ENCODE measurements at regions not wholly inside any gene's neighbourhood (a gene's known extent, or its start where the extent isn't known, plus 50 kb on each side); places are given as distances from the start of the nearest gene placed in this dataset.
"Not testable (repeated sequence)": the region's sequence is repeated elsewhere in the genome, so short reads cannot be mapped to it uniquely, and the experiment has no call there.

DNA sequence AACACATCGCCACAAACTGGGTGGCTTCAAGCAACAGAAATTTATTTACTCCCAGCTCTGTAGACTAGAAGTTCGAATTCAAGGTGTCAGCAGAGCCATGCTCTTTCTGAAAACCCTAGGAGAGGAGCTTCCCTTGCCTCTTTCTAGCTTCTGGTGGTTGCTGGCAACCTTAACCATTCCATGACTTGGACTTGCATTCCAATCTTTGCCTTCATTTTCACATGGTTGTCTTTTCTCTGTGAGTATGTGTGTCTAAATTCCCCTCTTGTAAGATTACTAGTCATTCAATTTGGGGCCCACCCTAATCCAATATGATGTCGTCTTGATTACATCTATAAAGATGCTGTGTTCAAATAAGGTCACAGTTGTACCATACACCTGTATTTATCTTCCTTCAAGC lies 65.9 kb upstream of the PRKG1 start:
- Mint-ChIP-seq H3K27ac (ENCODE audit: unreplicated experiment) (no peak overlapping the region), H3K9me3 (ENCODE audit: unreplicated experiment) (peaks cover 2% of the 10 kb centered on the region), H3K4me3 (ENCODE audit: unreplicated experiment) (no peak overlapping the region), H3K36me3 (ENCODE audit: unreplicated experiment) (no peaks in the 10 kb centered on the region), H3K4me1 (ENCODE audit: low read depth, unreplicated experiment) (peaks cover 15% of the 10 kb centered on the region), H3K27me3 (ENCODE audit: unreplicated experiment) (no peaks in the 10 kb centered on the region)
- no peak for DNase-seq
- TF ChIP-seq, protein P1, sequence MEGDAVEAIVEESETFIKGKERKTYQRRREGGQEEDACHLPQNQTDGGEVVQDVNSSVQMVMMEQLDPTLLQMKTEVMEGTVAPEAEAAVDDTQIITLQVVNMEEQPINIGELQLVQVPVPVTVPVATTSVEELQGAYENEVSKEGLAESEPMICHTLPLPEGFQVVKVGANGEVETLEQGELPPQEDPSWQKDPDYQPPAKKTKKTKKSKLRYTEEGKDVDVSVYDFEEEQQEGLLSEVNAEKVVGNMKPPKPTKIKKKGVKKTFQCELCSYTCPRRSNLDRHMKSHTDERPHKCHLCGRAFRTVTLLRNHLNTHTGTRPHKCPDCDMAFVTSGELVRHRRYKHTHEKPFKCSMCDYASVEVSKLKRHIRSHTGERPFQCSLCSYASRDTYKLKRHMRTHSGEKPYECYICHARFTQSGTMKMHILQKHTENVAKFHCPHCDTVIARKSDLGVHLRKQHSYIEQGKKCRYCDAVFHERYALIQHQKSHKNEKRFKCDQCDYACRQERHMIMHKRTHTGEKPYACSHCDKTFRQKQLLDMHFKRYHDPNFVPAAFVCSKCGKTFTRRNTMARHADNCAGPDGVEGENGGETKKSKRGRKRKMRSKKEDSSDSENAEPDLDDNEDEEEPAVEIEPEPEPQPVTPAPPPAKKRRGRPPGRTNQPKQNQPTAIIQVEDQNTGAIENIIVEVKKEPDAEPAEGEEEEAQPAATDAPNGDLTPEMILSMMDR (IDR thresholded peaks at IDR 0.05; ENCODE audit: partially characterized antibody, unreplicated experiment): no peak

DNA sequence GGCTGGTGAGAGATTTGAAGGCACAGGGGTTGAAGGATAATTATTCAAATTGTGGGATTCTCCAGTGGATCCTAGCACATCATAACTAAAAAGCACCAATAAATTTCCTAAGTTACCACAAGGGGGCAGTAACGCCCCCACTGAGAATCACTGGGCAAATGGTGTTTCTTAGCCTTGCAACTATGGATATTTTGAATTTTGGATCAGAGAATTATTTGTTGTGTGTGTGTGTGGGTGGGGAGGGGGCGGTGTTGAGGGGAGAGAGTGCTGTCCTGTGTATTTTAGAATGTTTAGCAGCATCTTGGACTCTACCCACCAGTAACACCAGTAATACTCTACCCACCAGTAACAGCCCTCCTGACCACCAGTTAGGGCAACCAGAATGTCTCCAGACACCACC lies 63.3 kb upstream of the PRKG1 start:
- H3K27ac Mint-ChIP-seq (ENCODE audit: unreplicated experiment): no peak overlapping the region
- no peaks in the 10 kb centered on the region for H3K36me3 Mint-ChIP-seq (ENCODE audit: unreplicated experiment)
- H3K4me3 Mint-ChIP-seq (ENCODE audit: unreplicated experiment): no peak overlapping the region
- no peak for DNase-seq
- H3K9me3 Mint-ChIP-seq (ENCODE audit: unreplicated experiment): peaks cover 2% of the 10 kb centered on the region
- H3K27me3 Mint-ChIP-seq (ENCODE audit: unreplicated experiment): no peaks in the 10 kb centered on the region
- TF ChIP-seq, protein P1 (IDR thresholded peaks at IDR 0.05; ENCODE audit: partially characterized antibody, unreplicated experiment): peak; percentile 86
- peaks cover 2% of the 10 kb centered on the region for H3K4me1 Mint-ChIP-seq (ENCODE audit: low read depth, unreplicated experiment)

DNA sequence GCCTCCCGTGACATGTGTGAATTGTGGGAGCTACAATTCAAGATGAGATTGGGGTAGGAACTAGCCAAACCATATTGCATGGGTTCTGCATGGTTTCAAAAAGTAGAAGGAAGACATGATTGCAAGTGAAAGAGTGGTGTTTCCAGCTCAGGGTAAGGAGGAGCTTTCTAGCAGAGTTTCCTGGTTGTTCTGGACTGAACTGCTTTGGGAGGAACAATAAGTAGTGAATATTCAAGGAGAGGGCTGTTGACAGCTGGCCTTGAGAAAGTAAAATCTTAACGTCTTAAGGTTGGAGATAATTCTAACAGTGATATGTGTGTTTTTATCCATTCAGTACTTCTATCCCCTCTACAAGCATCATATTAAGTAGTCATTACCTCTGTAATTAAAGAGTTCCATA lies 62.2 kb upstream of the PRKG1 start:
- H3K9me3 Mint-ChIP-seq (ENCODE audit: unreplicated experiment): peaks cover 2% of the 10 kb centered on the region
- H3K27ac Mint-ChIP-seq (ENCODE audit: unreplicated experiment): no peak overlapping the region
- no peak overlapping the region for H3K4me3 Mint-ChIP-seq (ENCODE audit: unreplicated experiment)
- H3K4me1 Mint-ChIP-seq (ENCODE audit: low read depth, unreplicated experiment): no peaks in the 10 kb centered on the region
- TF ChIP-seq, protein P1 (IDR thresholded peaks at IDR 0.05; ENCODE audit: partially characterized antibody, unreplicated experiment): no peak
- no peak for DNase-seq
- H3K27me3 Mint-ChIP-seq (ENCODE audit: unreplicated experiment): no peaks in the 10 kb centered on the region
- H3K36me3 Mint-ChIP-seq (ENCODE audit: unreplicated experiment): no peaks in the 10 kb centered on the region

DNA sequence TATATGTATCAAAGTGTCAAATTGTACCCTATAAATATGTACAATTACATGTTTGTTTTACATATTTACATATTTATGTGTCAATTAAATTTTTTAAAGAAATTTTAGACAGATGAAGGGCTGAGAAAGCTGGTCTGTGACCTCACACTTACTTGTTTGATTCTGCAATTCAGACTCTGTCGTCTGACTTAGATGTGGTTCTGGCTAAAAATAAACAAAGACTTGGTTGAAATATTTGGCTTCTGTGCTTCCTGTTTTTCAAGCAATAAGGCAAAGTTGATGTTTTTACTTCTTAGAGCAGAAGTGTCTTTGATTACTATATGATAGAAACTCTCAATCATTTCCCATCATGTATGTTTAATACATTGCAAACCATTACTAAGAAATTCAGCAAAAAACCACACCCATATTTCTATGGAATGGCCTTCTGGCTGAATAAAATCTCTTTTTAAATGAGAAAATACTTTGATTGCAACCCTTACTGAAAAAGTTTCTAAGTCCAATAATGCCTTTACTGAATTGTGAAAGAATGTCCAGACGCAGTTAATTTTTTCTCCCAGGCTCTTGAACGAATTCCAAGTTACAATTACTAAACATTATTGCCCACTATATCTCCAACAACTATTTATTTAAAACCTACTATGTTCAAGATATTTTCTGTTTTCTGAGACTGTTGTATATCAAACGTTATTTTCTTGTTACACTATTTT lies 59.5 kb upstream of the PRKG1 start:
- no peak for DNase-seq
- Mint-ChIP-seq H3K4me3 (ENCODE audit: unreplicated experiment) (no peak overlapping the region), H3K9me3 (ENCODE audit: unreplicated experiment) (peaks cover 2% of the 10 kb centered on the region), H3K4me1 (ENCODE audit: low read depth, unreplicated experiment) (no peaks in the 10 kb centered on the region), H3K27ac (ENCODE audit: unreplicated experiment) (no peak overlapping the region), H3K36me3 (ENCODE audit: unreplicated experiment) (no peaks in the 10 kb centered on the region), H3K27me3 (ENCODE audit: unreplicated experiment) (no peaks in the 10 kb centered on the region)
- TF ChIP-seq, protein P1 (IDR thresholded peaks at IDR 0.05; ENCODE audit: partially characterized antibody, unreplicated experiment): no peak

DNA sequence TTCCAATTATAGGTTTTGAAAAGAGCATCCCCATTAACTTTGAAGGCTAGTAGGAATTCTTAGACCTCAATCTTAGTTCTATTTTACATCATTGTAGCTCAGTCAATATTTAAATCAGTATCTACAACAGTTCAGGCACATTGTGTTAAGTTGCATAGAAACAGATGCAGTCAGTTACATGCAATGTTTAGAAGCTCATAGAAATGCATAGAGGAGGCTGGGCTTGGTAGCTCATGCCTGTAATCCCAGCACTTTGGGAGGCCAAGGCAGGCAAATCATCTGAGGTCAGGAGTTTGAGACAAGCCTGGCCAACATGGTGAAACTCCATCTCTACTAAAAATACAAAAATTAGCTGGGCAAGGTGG lies 58.9 kb upstream of the PRKG1 start:
- not testable (repeated sequence) for H3K27me3 Mint-ChIP-seq (ENCODE audit: unreplicated experiment); H3K4me3 Mint-ChIP-seq (ENCODE audit: unreplicated experiment); H3K27ac Mint-ChIP-seq (ENCODE audit: unreplicated experiment)

More for the DNA sequence above, 58.9 kb upstream of the PRKG1 start:
- not testable (repeated sequence) for H3K9me3 Mint-ChIP-seq (ENCODE audit: unreplicated experiment); H3K4me1 Mint-ChIP-seq (ENCODE audit: low read depth, unreplicated experiment); DNase-seq; H3K36me3 Mint-ChIP-seq (ENCODE audit: unreplicated experiment)

All from glutamatergic neuron (in vitro differentiated cells).